OCI-LY3 (cell line): ENCODE measurements at regions not wholly inside any gene's neighbourhood (a gene's known extent, or its start where the extent isn't known, plus 50 kb on each side); places are given as distances from the start of the nearest gene placed in this dataset.

Source experiments
- H2AFZ ChIP-seq: fragments of 200-600, 300-600 bp; shearing (Covaris generic); 2 replicates; pipeline ENCODE4 v1.6.0; 2014; ENCODE audit warnings: antibody characterized with exemption, low read depth, low read length
- H3K27ac ChIP-seq: fragments of 200-600, 300-600 bp; sonication (generic); 2 replicates; pipeline ENCODE4 v1.5.1; 2014; ENCODE audit warnings: mild to moderate bottlenecking, low read length, moderate library complexity, mixed read lengths
- H3K27me3 ChIP-seq: fragments of 200-600, 300-600 bp; sonication (generic); 2 replicates; pipeline ENCODE4 v1.6.1; 2014; ENCODE audit warnings: low read depth, low read length, mixed read lengths
- H3K36me3 ChIP-seq: fragments of 200-600, 300-600 bp; sonication (generic); replicated peaks from 2 replicates; pipeline ENCODE3; 2014; ENCODE audit warnings: low read depth, low read length, mixed read lengths
- H3K4me1 ChIP-seq: fragments of 300-600, 200-600 bp; sonication (generic); 2 replicates; pipeline ENCODE4 v1.6.1; 2014; ENCODE audit warnings: low read length, mixed read lengths
- H3K4me2 ChIP-seq: fragments of 200-600, 300-600 bp; sonication (generic); 2 replicates; pipeline ENCODE4 v1.6.1; 2014; ENCODE audit warnings: low read length, mixed read lengths
- H3K4me3 ChIP-seq: fragments of 300-600, 200-600 bp; sonication (generic); 2 replicates; pipeline ENCODE4 v1.5.1; 2014; ENCODE audit warnings: antibody characterized with exemption, mild to moderate bottlenecking, low read length, moderate library complexity
- H3K79me2 ChIP-seq: fragments of 300-600, 200-600 bp; shearing (Covaris generic); 2 replicates; pipeline ENCODE4 v1.6.1; 2014; ENCODE audit warnings: mild to moderate bottlenecking, low read length, mixed read lengths
- H3K9ac ChIP-seq: fragments of 300-600, 200-600 bp; shearing (Covaris generic); 2 replicates; pipeline ENCODE4 v1.6.0; 2014; ENCODE audit warnings: mild to moderate bottlenecking, low read length, moderate library complexity
- H3K9me3 ChIP-seq: fragments of 200-600, 300-600 bp; shearing (Covaris generic); 2 replicates; pipeline ENCODE4 v1.6.1; 2014; ENCODE audit warnings: low read length, mixed read lengths; ENCODE audit not compliant: insufficient read depth
- H4K20me1 ChIP-seq: fragments of 200-600, 300-600 bp; sonication (generic); 2 replicates; pipeline ENCODE4 v1.6.1; 2016; ENCODE audit warnings: low read length, mixed read lengths; ENCODE audit not compliant: insufficient read depth
- EZH2phosphoT487 ChIP-seq: fragments of 200-600 bp; shearing (Covaris generic); IDR thresholded peaks from 2 replicates; pipeline ENCODE4 v1.6.1; 2018; ENCODE audit warnings: antibody characterized with exemption, mixed run types, low read depth
- TF ChIP-seq, protein P1 (sequence below): fragments of 200-600, 300-600 bp; sonication (generic); IDR thresholded peaks from 2 replicates; pipeline ENCODE4 v1.5.1; 2014; ENCODE audit warnings: antibody characterized with exemption, low read length, low read depth

DNA sequence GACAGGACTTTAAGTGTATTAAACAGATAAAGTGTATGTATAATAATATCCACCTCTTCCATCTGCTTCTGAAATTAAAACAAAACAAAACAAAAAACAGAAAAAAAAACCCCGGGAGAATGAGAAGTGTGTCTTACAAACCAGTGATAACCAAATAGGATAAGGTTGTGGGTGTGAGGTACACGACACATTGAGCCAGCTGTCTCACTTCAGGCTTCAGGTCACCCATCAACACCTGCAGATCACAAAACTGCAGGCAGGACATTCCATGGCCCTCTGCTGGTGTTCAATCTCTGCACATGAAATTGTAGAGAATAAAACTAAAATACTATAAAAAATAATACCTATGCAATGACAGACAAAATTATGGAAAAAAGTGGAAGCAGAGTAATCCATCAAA, 339.9 kb downstream of the SFMBT2 start:
- no peak overlapping the region for H3K4me2 ChIP-seq
- H3K27me3 ChIP-seq, result no peaks in the 10 kb centered on the region
- no peaks in the 10 kb centered on the region for H4K20me1 ChIP-seq
- TF ChIP-seq EZH2phosphoT487, result no peak
- TF ChIP-seq, protein P1, sequence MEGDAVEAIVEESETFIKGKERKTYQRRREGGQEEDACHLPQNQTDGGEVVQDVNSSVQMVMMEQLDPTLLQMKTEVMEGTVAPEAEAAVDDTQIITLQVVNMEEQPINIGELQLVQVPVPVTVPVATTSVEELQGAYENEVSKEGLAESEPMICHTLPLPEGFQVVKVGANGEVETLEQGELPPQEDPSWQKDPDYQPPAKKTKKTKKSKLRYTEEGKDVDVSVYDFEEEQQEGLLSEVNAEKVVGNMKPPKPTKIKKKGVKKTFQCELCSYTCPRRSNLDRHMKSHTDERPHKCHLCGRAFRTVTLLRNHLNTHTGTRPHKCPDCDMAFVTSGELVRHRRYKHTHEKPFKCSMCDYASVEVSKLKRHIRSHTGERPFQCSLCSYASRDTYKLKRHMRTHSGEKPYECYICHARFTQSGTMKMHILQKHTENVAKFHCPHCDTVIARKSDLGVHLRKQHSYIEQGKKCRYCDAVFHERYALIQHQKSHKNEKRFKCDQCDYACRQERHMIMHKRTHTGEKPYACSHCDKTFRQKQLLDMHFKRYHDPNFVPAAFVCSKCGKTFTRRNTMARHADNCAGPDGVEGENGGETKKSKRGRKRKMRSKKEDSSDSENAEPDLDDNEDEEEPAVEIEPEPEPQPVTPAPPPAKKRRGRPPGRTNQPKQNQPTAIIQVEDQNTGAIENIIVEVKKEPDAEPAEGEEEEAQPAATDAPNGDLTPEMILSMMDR, result no peak
- no peak overlapping the region for H3K4me3 ChIP-seq
- no peak overlapping the region for H3K27ac ChIP-seq
- H3K9ac ChIP-seq, result no peak overlapping the region
- H3K36me3 ChIP-seq, result no peaks in the 10 kb centered on the region
- H3K79me2 ChIP-seq, result no peaks in the 10 kb centered on the region
- no peak overlapping the region for H2AFZ ChIP-seq
- no peaks in the 10 kb centered on the region for H3K9me3 ChIP-seq
- no peaks in the 10 kb centered on the region; the same call in 1 of the 2 replicates for H3K4me1 ChIP-seq

DNA sequence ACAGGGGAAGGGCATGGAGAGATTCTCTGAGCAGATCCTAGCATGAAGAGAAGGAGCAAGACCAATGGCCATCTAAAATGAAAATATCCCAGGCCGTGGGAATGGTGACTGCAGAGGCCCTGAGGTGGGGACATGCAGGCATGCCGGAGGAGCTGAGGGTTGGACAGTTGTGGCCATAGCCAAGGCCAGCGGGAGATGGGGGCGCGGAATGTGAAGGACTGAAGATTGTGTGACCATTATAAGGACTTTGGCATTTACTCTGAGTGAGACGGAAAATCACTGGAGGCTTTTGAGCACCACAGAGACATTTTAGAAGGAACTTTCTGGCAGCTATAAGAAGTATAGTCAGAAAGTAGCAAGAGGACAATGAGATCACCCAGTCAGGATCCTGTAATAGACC, 341.1 kb downstream of the SFMBT2 start:
- no peak overlapping the region for H3K9ac ChIP-seq
- H3K4me1 ChIP-seq, result no peaks in the 10 kb centered on the region; the same call in 1 of the 2 replicates
- H3K36me3 ChIP-seq, result no peaks in the 10 kb centered on the region
- H3K27ac ChIP-seq, result no peak overlapping the region
- H3K4me2 ChIP-seq, result no peak overlapping the region
- no peaks in the 10 kb centered on the region for H4K20me1 ChIP-seq
- H3K79me2 ChIP-seq, result no peaks in the 10 kb centered on the region
- no peaks in the 10 kb centered on the region for H3K9me3 ChIP-seq
- no peak for TF ChIP-seq EZH2phosphoT487
- TF ChIP-seq, protein P1, result no peak
- no peak overlapping the region for H3K4me3 ChIP-seq
- no peaks in the 10 kb centered on the region for H3K27me3 ChIP-seq
- no peak overlapping the region for H2AFZ ChIP-seq

GRCh38 chr10:7056216-7056615, 354.6 kb downstream of the SFMBT2 start:
- Histone ChIP-seq H3K4me1 (no peaks in the 10 kb centered on the region), H3K27me3 (no peaks in the 10 kb centered on the region), H3K4me3 (no peak overlapping the region), H3K79me2 (no peaks in the 10 kb centered on the region), H3K9ac (no peak overlapping the region), H3K36me3 (no peaks in the 10 kb centered on the region), H3K27ac (no peak overlapping the region), H3K4me2 (no peak overlapping the region), H4K20me1 (no peaks in the 10 kb centered on the region), H2AFZ (no peak overlapping the region), H3K9me3 (no peaks in the 10 kb centered on the region)
- TF ChIP-seq, protein P1, result no peak
- no peak for TF ChIP-seq EZH2phosphoT487

DNA sequence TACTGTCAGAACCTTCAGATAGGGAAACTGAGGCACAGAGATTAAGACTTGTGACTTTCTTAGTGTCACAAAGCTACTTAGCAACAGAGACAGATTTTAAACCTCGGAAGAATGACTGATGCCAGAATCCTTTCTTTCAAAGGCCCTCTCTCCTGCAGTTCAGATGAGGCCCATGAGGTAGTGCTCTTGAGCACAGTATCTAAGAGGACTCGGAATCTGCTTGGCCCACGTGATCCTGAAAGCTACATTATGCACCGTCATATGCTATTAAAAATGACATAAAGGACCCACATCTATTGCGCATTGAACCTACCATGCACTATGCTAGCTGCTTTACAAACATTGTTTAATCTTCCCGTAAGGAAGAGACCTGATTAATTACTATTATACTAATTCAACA, 355.9 kb downstream of the SFMBT2 start:
- Histone ChIP-seq H3K36me3 (no peaks in the 10 kb centered on the region), H3K9me3 (no peaks in the 10 kb centered on the region), H2AFZ (no peak overlapping the region), H3K27me3 (no peaks in the 10 kb centered on the region), H3K9ac (no peak overlapping the region), H3K4me1 (no peaks in the 10 kb centered on the region), H3K4me2 (no peak overlapping the region), H3K27ac (no peak overlapping the region), H3K4me3 (no peak overlapping the region), H4K20me1 (no peaks in the 10 kb centered on the region), H3K79me2 (no peaks in the 10 kb centered on the region)
- TF ChIP-seq, protein P1, result peak; percentile 24; the same call in 1 of the 2 replicates
- no peak for TF ChIP-seq EZH2phosphoT487
